Nucleus accumbens (tissue), 56 donors: ENCODE measurements at regions not wholly inside any gene's neighbourhood (a gene's known extent, or its start where the extent isn't known, plus 50 kb on each side); places are given as distances from the start of the nearest gene placed in this dataset.

Experiments
- DNase-seq, 56 donors: peaks; one replicate each; lab custom pipeline; 2025; lab: John Stamatoyannopoulos, UW

DNA sequence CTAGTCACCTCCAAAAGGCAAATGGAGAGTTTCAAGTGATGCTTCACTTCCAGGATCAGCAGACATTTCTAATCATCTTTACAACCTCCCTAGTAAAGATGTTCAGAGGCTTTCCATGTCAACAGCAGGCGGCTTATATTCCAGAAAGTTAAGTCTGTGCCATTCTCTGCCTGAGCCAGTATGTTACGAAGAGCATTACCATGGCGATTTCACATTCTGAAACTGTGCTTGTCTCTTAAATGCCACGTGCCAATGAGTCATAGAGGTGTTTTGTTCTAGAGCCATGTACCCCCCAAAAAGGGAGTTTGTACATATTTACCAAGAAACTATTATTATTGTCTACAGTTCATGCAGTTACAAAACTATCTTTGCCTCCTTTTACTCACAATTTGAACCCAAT, 319.5 kb downstream of the FOXA2 start:
- peak in 2 of 56 donors; percentile 1 to 11 for DNase-seq

DNA sequence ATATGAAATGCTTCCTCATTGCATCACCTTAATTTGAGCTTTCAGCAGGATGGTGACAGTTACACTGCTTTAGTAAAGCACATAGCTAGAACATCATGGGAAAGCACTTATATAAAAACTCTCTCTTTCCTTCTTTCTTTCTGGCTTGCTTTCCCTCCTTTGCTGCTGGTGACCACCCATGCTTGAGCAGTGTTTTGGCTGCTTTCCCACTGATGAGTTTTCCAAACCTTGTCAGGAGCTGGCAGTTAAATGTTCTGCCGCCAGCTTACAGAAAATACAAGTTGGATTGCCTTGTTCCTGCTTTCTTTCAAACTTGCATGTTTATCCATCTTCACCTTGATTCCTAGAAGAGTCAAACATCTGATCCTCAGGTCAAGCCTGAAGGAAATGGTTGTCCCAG, 323.9 kb downstream of the FOXA2 start:
- DNase-seq = no peak

DNA sequence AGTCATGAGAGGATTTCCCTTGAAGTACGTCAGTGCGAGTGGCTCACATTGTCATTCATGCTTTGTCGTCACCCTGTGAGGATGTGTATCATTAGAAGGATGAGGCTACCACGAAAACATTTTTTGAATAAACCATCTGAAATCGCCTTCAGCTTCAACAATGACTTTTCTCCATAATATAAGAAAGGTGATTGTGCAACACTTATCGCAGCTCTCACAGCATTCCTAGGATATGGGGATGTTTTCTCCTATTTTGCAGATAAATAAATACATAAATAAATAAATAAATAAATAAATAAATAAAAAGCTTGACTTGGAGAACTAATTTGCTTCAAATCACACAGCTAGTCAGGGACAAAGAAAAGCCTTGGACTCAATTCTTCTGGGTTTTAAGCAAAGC, 326.5 kb downstream of the FOXA2 start:
- DNase-seq = no peak

DNA sequence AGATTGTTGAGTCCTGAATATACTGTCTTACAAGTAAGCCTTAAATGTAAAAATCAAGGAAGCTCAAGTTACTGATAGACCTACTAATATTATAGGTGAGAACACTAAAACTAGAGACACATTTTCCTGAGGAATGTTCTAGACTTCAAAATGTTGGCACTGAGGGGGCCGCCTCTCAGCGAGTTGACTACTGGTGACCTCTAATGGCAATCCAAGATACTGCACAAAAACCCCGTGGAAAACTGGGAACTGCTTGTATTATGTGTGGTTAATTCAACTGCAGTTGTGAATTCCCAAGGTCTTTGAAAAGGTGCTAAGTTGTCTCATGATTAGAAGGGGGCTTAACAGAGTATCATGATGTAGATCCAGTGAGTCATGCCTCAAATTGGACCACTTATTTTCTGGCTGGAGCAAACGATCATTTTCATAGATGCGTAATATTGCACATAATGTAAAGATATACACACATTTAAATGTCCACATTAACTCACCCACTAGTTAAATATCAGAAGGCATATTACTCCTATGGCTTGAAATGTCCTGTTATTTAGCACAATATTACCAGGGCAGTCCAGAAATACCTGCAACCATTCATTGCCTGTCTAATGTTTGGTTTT, 336.2 kb downstream of the FOXA2 start:
- DNase-seq = peak in 6 of 56 donors; percentile 2 to 11 (median 4)

DNA sequence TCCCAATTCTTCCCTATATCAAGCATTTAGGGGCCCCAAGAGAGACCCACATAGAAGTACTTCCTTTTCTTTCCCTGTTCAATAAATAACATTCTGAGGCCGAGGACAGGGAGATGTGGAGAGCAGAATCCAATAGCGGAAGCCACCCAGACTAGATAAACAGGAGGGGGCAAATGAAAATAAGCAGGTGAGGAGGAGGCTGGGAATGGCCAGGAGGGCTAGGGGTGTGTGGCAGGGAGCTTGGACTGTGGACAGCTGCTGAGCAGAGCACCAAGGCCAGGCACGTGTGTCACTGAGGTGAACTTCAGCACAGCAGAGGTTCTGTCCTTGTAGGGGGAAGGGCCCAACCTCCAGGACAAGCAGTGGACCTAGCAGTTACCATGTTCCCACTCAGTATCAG, 339.2 kb downstream of the FOXA2 start:
- DNase-seq = no peak

- no peak for DNase-seq
Measured at GRCh38 chr20:22243067-22243466, 341.3 kb downstream of the FOXA2 start.

DNA sequence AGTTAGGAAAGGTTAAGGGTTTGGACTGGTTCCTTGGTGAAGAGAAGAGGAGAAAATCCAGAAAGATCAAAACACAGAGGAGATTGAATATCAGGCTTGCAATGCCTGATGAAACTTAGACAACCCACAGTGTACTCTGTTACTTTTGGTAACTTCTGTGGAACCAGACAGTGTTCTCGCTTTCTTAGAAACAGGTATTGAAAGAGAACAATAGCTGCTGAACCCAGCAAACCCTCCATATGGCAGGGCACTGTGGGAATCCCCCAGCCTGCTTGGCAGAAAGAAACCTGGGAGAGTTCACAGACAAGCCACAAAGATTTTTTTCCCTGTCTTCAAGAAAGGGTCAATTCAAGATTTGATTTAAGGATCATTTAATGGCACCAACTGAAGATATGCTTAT, 342.8 kb downstream of the FOXA2 start:
- no peak for DNase-seq

DNA sequence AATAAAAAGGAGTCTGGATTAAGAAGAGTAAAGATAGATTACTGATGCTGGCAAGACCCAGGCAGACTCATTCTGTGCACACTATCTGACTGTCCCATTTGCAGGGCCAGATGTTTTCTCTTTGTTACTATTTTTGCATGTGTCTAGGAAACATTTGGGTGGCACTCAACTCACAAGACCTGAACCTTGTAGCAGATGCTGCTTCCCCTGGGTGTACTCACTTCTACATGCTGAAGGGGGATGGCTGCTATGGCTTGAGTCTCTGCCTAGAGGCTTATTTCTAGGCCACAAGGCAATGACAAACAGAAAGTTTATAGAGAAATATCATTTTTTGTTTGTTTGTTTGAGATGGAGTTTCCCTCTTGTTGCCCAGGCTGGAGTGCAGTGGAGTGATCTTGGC, 351.4 kb downstream of the FOXA2 start:
- DNase-seq = no peak

- DNase-seq = no peak
Measured at GRCh38 chr20:22232473-22232872, 351.9 kb downstream of the FOXA2 start.

- DNase-seq = no peak
Measured at GRCh38 chr20:22226849-22227700, 357.3 kb downstream of the FOXA2 start.

- no peak for DNase-seq
Measured at GRCh38 chr20:22223236-22223635, 361.1 kb downstream of the FOXA2 start.

DNA sequence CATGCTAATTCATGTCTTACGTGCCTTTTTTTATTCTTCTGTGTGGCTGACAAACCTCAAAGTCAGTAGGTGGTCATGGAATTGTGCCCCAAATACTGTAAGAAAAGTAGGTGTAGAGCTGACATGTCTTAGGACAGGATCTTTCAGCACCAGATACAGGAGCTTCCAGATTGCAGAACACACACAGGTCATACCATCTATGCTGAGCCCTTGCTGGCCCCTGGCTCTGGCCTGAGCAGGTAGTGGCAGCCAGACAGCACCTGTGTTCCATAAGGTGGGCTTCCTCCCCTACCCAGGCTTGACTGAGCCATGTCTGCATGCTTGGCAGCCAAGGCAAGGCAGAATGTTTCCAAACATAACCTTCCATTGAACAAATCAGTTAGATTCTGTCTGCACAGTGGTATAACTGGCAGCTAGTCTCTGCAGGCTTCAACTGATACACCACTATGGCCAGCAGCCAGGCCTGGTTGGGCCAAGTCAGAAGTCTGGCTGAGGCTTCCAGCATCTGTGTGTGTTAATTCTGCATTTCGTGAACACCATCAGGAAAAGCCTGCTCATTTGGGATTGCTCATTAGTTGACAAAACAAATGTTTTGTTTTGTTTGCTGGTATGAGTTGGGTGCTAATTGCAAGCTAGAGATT, 366.5 kb downstream of the FOXA2 start:
- DNase-seq = peak in 5 of 56 donors; percentile 1 to 13 (median 5)

DNA sequence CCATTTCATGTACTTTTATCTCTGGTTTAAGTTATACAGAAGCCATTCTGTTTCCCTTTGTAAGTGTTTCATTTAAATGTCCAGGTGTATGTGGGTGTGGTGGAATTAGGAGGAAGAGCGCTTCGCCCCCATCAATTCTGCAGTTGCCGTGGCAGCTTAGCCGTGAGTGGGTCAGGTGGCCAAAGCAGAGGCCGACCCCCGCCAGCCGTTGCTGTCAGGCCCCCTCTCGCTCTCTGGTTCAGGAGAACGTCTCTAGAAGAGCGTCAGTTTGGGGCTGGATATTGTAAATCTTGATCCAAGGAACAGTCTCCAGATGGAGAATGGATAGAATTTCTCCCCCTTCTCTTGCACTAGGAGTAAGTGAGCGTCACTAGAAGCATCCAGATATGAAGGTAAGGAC, 367.4 kb downstream of the FOXA2 start:
- no peak for DNase-seq

GRCh38 chr20:22214296-22214695, 370.1 kb downstream of the FOXA2 start:
- DNase-seq = no peak

DNA sequence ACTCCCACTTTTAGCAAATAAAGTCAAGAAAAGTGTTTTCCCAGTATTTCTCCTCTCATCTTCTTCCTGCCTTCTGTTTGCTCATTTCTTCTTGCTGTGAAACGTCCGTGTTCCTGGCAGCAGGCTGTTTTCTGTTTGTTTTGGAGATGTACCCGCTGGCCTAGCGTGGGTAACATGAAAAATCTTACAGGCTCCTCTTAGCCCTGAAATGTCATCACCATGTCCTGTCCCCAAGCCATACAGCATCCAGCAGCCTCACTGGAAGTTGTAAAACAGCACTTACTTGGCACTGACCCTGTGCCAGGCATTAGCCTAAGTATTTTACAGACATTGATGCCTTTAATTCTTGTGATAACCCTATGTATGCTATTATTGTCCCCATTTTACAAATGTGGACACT, 371.1 kb downstream of the FOXA2 start:
- DNase-seq = no peak

DNA sequence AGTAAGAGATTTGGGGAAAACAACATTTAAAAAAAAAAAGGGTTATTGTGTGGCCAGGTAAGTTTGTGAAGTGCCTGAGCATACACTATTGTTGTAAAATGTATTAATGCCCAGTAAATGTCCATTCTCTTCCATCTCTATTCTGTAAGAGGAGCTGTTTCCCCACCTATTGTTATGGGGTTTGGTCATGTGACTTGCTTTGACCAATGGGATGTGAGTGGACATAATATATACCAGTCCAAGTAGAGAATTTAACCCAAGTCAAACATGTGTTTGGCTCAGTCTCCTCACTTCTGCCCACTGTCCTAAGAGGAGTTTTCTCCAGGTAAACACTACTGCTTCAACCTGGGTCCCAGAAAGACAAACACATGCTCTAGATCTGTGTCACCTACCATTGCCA, 377.1 kb downstream of the FOXA2 start:
- no peak for DNase-seq

GRCh38 chr20:22204801-22205200, 379.6 kb downstream of the FOXA2 start:
- DNase-seq = no peak

DNA sequence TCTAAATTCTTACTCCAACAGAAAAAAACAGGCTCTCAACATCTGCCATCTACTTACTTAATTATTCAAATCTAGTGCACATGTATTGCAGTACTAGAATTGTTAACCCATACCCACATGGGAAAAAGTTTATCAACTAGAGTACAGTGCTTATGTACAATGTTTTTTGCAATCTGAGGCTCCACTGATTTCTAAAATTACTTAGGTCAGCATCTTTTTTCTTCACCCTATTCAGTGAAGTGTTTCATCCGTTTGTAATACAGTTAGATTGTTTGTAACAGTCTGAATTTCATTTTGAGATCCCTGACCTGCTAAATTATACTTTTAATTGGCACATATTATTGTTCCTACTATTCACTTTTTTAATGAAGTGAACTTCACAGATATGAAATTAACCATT, 402.2 kb downstream of the FOXA2 start:
- no peak for DNase-seq

DNA sequence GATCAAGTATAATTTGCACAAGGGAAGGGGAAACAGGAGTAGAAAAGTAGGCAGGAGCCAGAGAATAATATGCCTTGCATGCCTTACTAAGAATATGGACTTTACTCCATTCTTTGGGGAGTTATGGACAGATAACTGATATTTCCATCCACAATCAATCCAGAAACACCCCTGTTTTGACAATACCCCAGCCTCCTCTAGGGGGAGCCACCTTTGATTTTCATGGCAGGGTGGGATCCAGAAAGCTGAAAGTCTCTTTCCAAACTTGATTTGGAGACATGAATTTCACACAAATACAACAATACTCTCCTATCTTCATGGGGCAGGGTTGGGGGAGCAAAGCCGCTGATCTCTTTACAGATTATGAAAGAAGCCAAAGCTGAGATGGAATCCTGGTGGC, 404.1 kb downstream of the FOXA2 start:
- no peak for DNase-seq

GRCh38 chr20:22160101-22160652, 424.2 kb downstream of the FOXA2 start:
- DNase-seq = no peak

GRCh38 chr20:22159276-22159675, 425.1 kb downstream of the FOXA2 start:
- DNase-seq = no peak
